Ascending aorta (tissue), 2 donors: ENCODE measurements at regions not wholly inside any gene's neighbourhood (a gene's known extent, or its start where the extent isn't known, plus 50 kb on each side); places are given as distances from the start of the nearest gene placed in this dataset.

ENCODE experiments used
- DNase-seq, 2 donors: peaks; one replicate each; pipeline ENCODE4 v3.0.0-alpha.2; 2019; ENCODE audit warnings: low spot score in 2 of 2
- H3K27ac ChIP-seq, 2 donors: fragments of 200-600 bp; sonication (generic); one replicate each; pipeline ENCODE4 v1.5.1; 2016 to 2017; ENCODE audit warnings: mild to moderate bottlenecking in 1 of 2
- H3K27me3 ChIP-seq: fragments of 200-600 bp; sonication (generic); one replicate; pipeline ENCODE4 v1.5.1; 2017
- H3K36me3 ChIP-seq, 2 donors: fragments of 200-600 bp; sonication (generic); one replicate each; pipeline ENCODE4 v1.5.1; 2016
- H3K4me1 ChIP-seq, 2 donors: fragments of 200-600 bp; sonication (generic); one replicate each; pipeline ENCODE4 v1.5.1; 2016 to 2017; ENCODE audit warnings: mild to moderate bottlenecking in 1 of 2
- H3K4me3 ChIP-seq, 2 donors: fragments of 200-600 bp; sonication (generic); one replicate each; pipeline ENCODE4 v1.5.1; 2016 to 2017; ENCODE audit warnings: mild to moderate bottlenecking in 1 of 2
- H3K9me3 ChIP-seq, 2 donors: fragments of 200-600 bp; sonication (generic); one replicate each; pipeline ENCODE4 v1.5.1; 2016
- CTCF ChIP-seq, 3 experiments: fragments of 200-600 bp in 2 of 3; fragments of 450-650 bp in 1 of 3; sonication (generic) in 2 of 3; IDR thresholded peaks; one replicate each; pipeline ENCODE4 v1.5.1; 2016 to 2019; ENCODE audit warnings: antibody characterized with exemption in 3 of 3, mild to moderate bottlenecking in 1 of 3, moderate library complexity in 1 of 3
- intact Hi-C: fragments of 100-400 bp; cut with DNase I; formaldehyde crosslinking; loops from one replicate; pipeline ENCODE4 v1.15.1; 2023

DNA sequence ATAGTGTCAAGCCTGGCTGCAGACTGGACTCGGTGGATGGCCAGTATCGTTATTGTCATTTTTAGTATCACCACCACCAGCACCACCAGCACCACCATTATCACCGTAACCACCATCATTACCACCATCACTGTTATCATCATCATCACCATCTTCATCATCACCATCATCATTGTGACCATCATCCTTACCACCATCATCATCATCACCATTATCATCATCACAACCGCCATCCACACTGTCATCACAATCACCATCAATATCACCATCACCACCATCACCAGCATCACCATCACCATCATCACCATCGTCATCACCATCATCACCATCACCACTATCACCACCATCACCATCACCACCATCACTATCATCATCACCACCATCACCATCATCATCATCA, 65.6 kb downstream of the FOXL3 start:
- TF ChIP-seq CTCF (IDR thresholded peaks at IDR 0.05): no peak
- no peaks in the 10 kb centered on the region for H3K4me1 ChIP-seq
- no peak overlapping the region for H3K4me3 ChIP-seq
- no peak overlapping the region for H3K27ac ChIP-seq
- H3K36me3 ChIP-seq: no peaks in the 10 kb centered on the region
- intact Hi-C loops: no loop called here
- peaks cover 0 to 5% of the 10 kb centered on the region in 2 donors for H3K9me3 ChIP-seq
- peaks cover 12% of the 10 kb centered on the region for H3K27me3 ChIP-seq
- DNase-seq: no peak

DNA sequence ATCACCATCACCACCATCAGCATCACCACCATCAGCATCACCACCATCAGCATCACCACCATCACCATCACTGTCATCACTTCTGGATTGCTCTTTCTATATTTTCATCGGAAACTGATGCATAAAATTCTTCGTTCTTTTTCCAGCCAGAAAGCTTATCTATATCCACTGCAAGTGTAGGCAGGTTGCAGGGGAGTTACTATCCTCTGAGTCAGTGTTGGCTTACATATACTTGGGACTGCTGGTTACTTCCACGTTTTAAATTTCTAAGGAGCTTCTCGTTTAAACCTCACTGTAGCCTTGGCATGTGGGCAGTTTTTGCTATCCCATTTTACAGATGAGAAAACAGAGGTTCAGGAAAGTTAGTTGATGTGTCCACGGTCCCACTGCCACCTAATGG, 66.1 kb downstream of the FOXL3 start:
- Histone ChIP-seq H3K4me3 (no peak overlapping the region), H3K27ac (no peak overlapping the region), H3K9me3 (peaks cover 0 to 5% of the 10 kb centered on the region in 2 donors), H3K4me1 (no peaks in the 10 kb centered on the region), H3K27me3 (peaks cover 14% of the 10 kb centered on the region), H3K36me3 (no peaks in the 10 kb centered on the region)
- intact Hi-C loops: no loop called here
- TF ChIP-seq CTCF (IDR thresholded peaks at IDR 0.05): no peak
- no peak for DNase-seq

GRCh38 chr7:356691-357462, 66.9 kb downstream of the FOXL3 start:
- Histone ChIP-seq H3K4me1 (no peaks in the 10 kb centered on the region), H3K27ac (no peak overlapping the region), H3K36me3 (no peaks in the 10 kb centered on the region), H3K27me3 (peaks cover 14% of the 10 kb centered on the region), H3K4me3 (no peak overlapping the region), H3K9me3 (peaks cover 0 to 5% of the 10 kb centered on the region in 2 donors)
- TF ChIP-seq CTCF (IDR thresholded peaks at IDR 0.05): no peak
- intact Hi-C loops: no loop called here
- no peak for DNase-seq

GRCh38 chr7:357531-358209, 67.7 kb downstream of the FOXL3 start:
- TF ChIP-seq CTCF (IDR thresholded peaks at IDR 0.05): no peak
- intact Hi-C loops: no loop called here
- Histone ChIP-seq H3K27ac (no peak overlapping the region), H3K4me3 (no peak overlapping the region), H3K36me3 (no peaks in the 10 kb centered on the region), H3K27me3 (peaks cover 14% of the 10 kb centered on the region), H3K4me1 (no peaks in the 10 kb centered on the region), H3K9me3 (peaks cover 0 to 5% of the 10 kb centered on the region in 2 donors)
- DNase-seq: no peak

DNA sequence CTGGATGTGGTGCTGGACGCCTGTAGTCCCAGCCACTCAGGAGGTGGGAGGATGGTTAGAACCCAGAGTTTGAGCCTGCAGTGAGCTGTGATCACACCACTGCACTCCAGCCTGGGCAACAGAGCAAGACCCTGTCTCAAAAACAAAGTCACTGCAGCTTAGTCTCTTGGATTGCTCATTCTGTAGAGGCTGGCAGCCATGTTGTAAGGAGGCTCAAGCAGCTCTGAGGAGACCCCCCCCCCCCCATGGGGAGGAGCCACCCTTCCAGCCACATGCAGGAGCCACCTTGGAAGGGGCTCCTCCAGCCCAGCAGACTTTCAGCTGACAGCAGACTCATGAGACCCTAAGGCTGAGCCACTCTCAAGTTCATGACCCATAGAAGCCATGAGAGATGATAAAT, 68.4 kb downstream of the FOXL3 start:
- H3K9me3 ChIP-seq: peaks cover 0 to 5% of the 10 kb centered on the region in 2 donors

More for the DNA sequence above, 68.4 kb downstream of the FOXL3 start:
- TF ChIP-seq CTCF (IDR thresholded peaks at IDR 0.05): no peak
- Histone ChIP-seq H3K27ac (no peak overlapping the region), H3K4me1 (no peaks in the 10 kb centered on the region), H3K27me3 (peaks cover 14% of the 10 kb centered on the region), H3K36me3 (no peaks in the 10 kb centered on the region), H3K4me3 (no peak overlapping the region)
- intact Hi-C loops: no loop called here
- DNase-seq: no peak
